ENCODE measurements at regions not wholly inside any gene's neighbourhood (a gene's known extent, or its start where the extent isn't known, plus 50 kb on each side); places are given as distances from the start of the nearest gene placed in this dataset.
A peak's percentile ranks its signal among the peaks of the same experiment; 100 is the strongest.

DNA sequence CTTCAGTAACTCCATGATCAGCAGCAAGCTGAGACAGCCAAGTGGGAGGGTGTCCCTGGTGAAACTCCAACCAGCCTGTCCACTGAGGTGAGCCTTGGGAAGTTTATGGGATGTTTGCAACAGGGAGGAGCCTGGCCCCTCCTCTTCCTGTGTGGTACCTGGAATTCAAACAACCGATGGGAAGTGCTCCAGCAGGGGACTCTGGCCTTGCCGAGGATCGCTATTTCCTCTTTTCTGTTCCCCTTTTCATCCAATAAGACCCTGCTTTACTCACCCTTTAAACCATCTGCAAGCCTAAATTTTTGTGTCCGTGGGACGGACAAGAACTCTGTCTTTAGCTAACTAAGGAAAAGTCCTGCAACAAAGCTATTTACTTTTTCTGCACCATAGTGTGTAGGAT, 491.1 kb upstream of the ZMIZ1 start:
- Histone ChIP-seq H3K27me3 (no peaks in the 10 kb centered on the region), H3K4me1 (peaks cover 0 to 8% (median 3%) of the 10 kb centered on the region in 4 donors), H3K9me3 (no peaks in the 10 kb centered on the region), H3K27ac (no peak overlapping the region), H3K36me3 (no peaks in the 10 kb centered on the region), H3K4me3 (no peak overlapping the region)
- 77% methylated on average over 5 of the region's 5 CpGs for WGBS (ENCODE audit: insufficient coverage, low coverage, low lambda C conversion rate, missing lambda C conversion rate)
- intact Hi-C loops (cut with DNase I) = no loop called here
- no peak for TF ChIP-seq POLR2A (IDR thresholded peaks at IDR 0.05)
- no peak for TF ChIP-seq CTCF (IDR thresholded peaks at IDR 0.05)
- no peak for DNase-seq
- ATAC-seq = no peak

DNA sequence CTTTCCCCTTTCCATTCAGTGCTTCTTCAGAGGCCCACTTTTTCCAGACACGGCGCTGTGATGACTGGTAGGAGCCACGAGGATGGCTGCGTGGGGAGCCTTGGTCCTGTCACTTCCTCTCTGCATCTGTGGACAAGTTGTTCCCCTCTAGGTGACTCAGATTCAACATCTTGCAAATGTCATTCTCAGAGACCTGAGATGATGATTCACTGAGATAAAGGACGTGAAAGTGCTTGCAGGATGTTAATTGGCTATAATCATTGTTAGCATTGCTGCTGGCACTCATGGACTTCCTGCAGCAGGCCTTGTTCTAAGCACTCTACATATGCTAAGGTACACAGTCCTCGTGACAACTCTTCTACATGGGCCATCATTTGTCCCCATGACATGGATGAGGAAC, 489.8 kb upstream of the ZMIZ1 start:
- no peak for TF ChIP-seq CTCF (IDR thresholded peaks at IDR 0.05)
- TF ChIP-seq POLR2A (IDR thresholded peaks at IDR 0.05) = no peak
- H3K36me3 ChIP-seq = no peaks in the 10 kb centered on the region
- H3K27me3 ChIP-seq = no peaks in the 10 kb centered on the region
- no peak overlapping the region for H3K27ac ChIP-seq
- intact Hi-C loops (cut with DNase I) = no loop called here
- H3K9me3 ChIP-seq = no peaks in the 10 kb centered on the region
- no peak overlapping the region for H3K4me3 ChIP-seq
- no peak for DNase-seq
- ATAC-seq = no peak
- 64% methylated on average over 4 of the region's 6 CpGs for WGBS (ENCODE audit: insufficient coverage, low coverage, low lambda C conversion rate, missing lambda C conversion rate)
- H3K4me1 ChIP-seq = peaks cover 0 to 20% (median 3%) of the 10 kb centered on the region in 4 donors

GRCh38 chr10:78579576-78579975, 489.2 kb upstream of the ZMIZ1 start:
- WGBS (ENCODE audit: insufficient coverage, low coverage, low lambda C conversion rate, missing lambda C conversion rate) = 100% methylated on average over 2 of the region's 5 CpGs
- Histone ChIP-seq H3K27ac (no peak overlapping the region), H3K4me3 (no peak overlapping the region), H3K4me1 (peaks cover 0 to 22% (median 3%) of the 10 kb centered on the region in 4 donors), H3K27me3 (no peaks in the 10 kb centered on the region), H3K9me3 (no peaks in the 10 kb centered on the region), H3K36me3 (no peaks in the 10 kb centered on the region)
- DNase-seq (no peak), ATAC-seq (no peak)
- intact Hi-C loops (cut with DNase I) = no loop called here
- TF ChIP-seq CTCF (IDR thresholded peaks at IDR 0.05) (no peak), POLR2A (IDR thresholded peaks at IDR 0.05) (no peak)

GRCh38 chr10:78579995-78580394, 488.8 kb upstream of the ZMIZ1 start:
- no peak overlapping the region for H3K4me3 ChIP-seq
- no peak overlapping the region for H3K27ac ChIP-seq
- DNase-seq (peak; percentile 63 to 69 (median 66)), ATAC-seq (peak; percentile 45 to 64 (median 46))
- peaks cover 0 to 22% (median 3%) of the 10 kb centered on the region in 4 donors for H3K4me1 ChIP-seq
- WGBS (ENCODE audit: insufficient coverage, low coverage, low lambda C conversion rate, missing lambda C conversion rate) = 76% methylated on average over 2 of the region's 4 CpGs
- intact Hi-C loops (cut with DNase I) = no loop called here
- H3K36me3 ChIP-seq = no peaks in the 10 kb centered on the region
- H3K27me3 ChIP-seq = no peaks in the 10 kb centered on the region
- no peaks in the 10 kb centered on the region for H3K9me3 ChIP-seq
- TF ChIP-seq POLR2A (IDR thresholded peaks at IDR 0.05) (no peak), CTCF (IDR thresholded peaks at IDR 0.05) (no peak)

DNA sequence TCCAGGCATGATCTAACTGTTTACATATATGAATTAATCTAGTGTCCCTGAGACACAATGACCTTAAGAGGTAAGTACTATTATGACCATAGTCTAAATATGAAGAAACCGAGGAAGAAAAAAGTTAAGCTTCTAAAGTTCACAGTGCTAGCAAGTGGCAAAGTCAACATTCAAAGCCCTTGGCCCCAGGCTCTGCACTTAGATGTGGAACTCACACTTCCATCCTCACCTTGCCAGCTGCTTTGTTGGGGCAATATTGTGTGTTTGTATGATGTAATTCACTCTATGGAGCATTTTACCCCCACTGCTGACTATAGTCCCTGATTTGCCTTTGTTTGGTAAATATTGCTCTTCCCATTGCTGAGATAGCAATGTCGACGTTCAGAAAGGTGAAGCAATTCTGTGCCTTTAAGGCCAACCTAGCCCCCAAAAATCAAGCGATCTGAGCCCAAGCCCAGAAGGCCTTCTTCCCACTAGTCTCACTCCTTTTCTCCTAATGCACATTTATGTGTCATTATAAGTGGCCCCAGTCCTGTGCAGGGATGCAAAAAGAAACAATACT, 487.6 kb upstream of the ZMIZ1 start:
- ATAC-seq (peak in 2 of 4 donors; percentile 18 to 40), DNase-seq (no peak)
- 43% methylated on average over 4 of the region's 4 CpGs for WGBS (ENCODE audit: insufficient coverage, low coverage, low lambda C conversion rate, missing lambda C conversion rate)
- Histone ChIP-seq H3K4me3 (no peak overlapping the region), H3K4me1 (peaks cover 0 to 22% (median 3%) of the 10 kb centered on the region in 4 donors), H3K27me3 (no peaks in the 10 kb centered on the region), H3K9me3 (no peaks in the 10 kb centered on the region), H3K36me3 (no peaks in the 10 kb centered on the region), H3K27ac (no peak overlapping the region)
- TF ChIP-seq POLR2A (IDR thresholded peaks at IDR 0.05) (no peak), CTCF (IDR thresholded peaks at IDR 0.05) (no peak)
- intact Hi-C loops (cut with DNase I) = no loop called here

All from right lobe of liver (tissue), 6 donors.